M059J (cell line): ENCODE measurements at regions not wholly inside any gene's neighbourhood (a gene's known extent, or its start where the extent isn't known, plus 50 kb on each side); places are given as distances from the start of the nearest gene placed in this dataset.
"Not testable (repeated sequence)": the region's sequence is repeated elsewhere in the genome, so short reads cannot be mapped to it uniquely, and the experiment has no call there.

Experiments used
- DNase-seq: peaks from one replicate; pipeline ENCODE4 v3.0.0-alpha.2; 2012; ENCODE audit warnings: low read depth

- DNase-seq, result peak; percentile 6
Measured at GRCh38 chr12:9449657-9450126, 158.0 kb downstream of the KLRB1 start.

GRCh38 chr12:9449181-9449580 lies 158.5 kb downstream of the KLRB1 start:
- peak; percentile 9 for DNase-seq

- DNase-seq, result peak; percentile 29
Measured at GRCh38 chr12:9448648-9449047, 159.1 kb downstream of the KLRB1 start.

- DNase-seq, result peak; percentile 86
Measured at GRCh38 chr12:9447791-9448614, 159.7 kb downstream of the KLRB1 start.

GRCh38 chr12:9446883-9447761 lies 160.6 kb downstream of the KLRB1 start:
- not testable (repeated sequence) for DNase-seq

GRCh38 chr12:9440428-9440827 lies 167.3 kb downstream of the KLRB1 start:
- not testable (repeated sequence) for DNase-seq

GRCh38 chr12:9435682-9436081 lies 172.0 kb downstream of the KLRB1 start:
- not testable (repeated sequence) for DNase-seq

GRCh38 chr12:9430385-9430784 lies 177.3 kb downstream of the KLRB1 start:
- not testable (repeated sequence) for DNase-seq

GRCh38 chr12:9428856-9429255 lies 178.9 kb downstream of the KLRB1 start:
- DNase-seq, result not testable (repeated sequence)

GRCh38 chr12:9425429-9425828 lies 182.3 kb downstream of the KLRB1 start:
- not testable (repeated sequence) for DNase-seq

GRCh38 chr12:9424175-9424740 lies 183.5 kb downstream of the KLRB1 start:
- not testable (repeated sequence) for DNase-seq

- not testable (repeated sequence) for DNase-seq
Measured at GRCh38 chr12:9422689-9423088, 185.0 kb downstream of the KLRB1 start.

GRCh38 chr12:9421520-9422086 lies 186.1 kb downstream of the KLRB1 start:
- not testable (repeated sequence) for DNase-seq

- not testable (repeated sequence) for DNase-seq
Measured at GRCh38 chr12:9420817-9421519, 186.7 kb downstream of the KLRB1 start.

GRCh38 chr12:9418669-9419041 lies 189.1 kb downstream of the KLRB1 start:
- DNase-seq, result not testable (repeated sequence)

- DNase-seq, result not testable (repeated sequence)
Measured at GRCh38 chr12:9417947-9418668, 189.6 kb downstream of the KLRB1 start.

- not testable (repeated sequence) for DNase-seq
Measured at GRCh38 chr12:9417341-9417740, 190.4 kb downstream of the KLRB1 start.

GRCh38 chr12:9416346-9416745 lies 191.4 kb downstream of the KLRB1 start:
- DNase-seq, result not testable (repeated sequence)

GRCh38 chr12:9415898-9416297 lies 191.8 kb downstream of the KLRB1 start:
- not testable (repeated sequence) for DNase-seq

GRCh38 chr12:9413862-9414261 lies 193.9 kb downstream of the KLRB1 start:
- not testable (repeated sequence) for DNase-seq
